Stimulated activated CD4-positive, alpha-beta T cell treated with anti-CD3 and anti-CD28 coated beads, Interleukin-1b, Interleukin-23, amount 100 ng/mL, for 4 hours (primary cell): ENCODE measurements at regions not wholly inside any gene's neighbourhood (a gene's known extent, or its start where the extent isn't known, plus 50 kb on each side); places are given as distances from the start of the nearest gene placed in this dataset.
A peak's percentile ranks its signal among the peaks of the same experiment; 100 is the strongest.
"Not testable (repeated sequence)": the region's sequence is repeated elsewhere in the genome, so short reads cannot be mapped to it uniquely, and the experiment has no call there.

Source experiments
- DNase-seq, 2 donors: peaks; one replicate each; pipeline ENCODE4 v3.0.0-alpha.2; 2020; ENCODE audit warnings: low read depth in 2 of 2

- DNase-seq: peak in 1 of 2 donors; percentile 0
Observed at GRCh38 chr1:46878173-46878782, 63.0 kb downstream of the CYP4A11 start.

GRCh38 chr1:46876093-46876492 is 65.2 kb downstream of the CYP4A11 start:
- not testable (repeated sequence) for DNase-seq
